NCI-H510A (cell line): ENCODE measurements at regions not wholly inside any gene's neighbourhood (a gene's known extent, or its start where the extent isn't known, plus 50 kb on each side); places are given as distances from the start of the nearest gene placed in this dataset.

Experiments
- DNase-seq: peaks from one replicate; lab custom pipeline; 2025; lab: John Stamatoyannopoulos, UW

GRCh38 chr16:77555126-77555525, 120.3 kb upstream of the ADAMTS18 start:
- DNase-seq: no peak

DNA sequence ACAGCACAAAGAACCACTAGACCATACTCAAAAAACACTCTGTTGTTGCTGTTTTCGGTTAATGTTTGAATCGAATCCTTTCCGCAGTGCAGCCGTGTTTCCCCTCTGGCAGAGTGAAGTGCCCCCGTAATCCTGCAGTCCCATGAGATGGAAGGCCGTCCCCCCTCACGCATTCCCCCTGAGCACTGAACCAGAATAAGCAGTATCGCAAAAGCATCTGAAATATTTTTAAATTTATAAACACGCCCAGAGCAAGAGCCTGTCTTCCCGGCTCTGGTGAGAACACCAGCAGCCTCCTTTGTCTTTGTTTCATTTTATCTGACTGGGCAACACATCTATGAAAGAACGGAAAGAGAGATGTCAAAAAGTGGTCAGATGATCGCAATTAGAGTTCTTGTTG, 121.0 kb upstream of the ADAMTS18 start:
- DNase-seq: no peak

GRCh38 chr16:77556201-77556873, 121.5 kb upstream of the ADAMTS18 start:
- no peak for DNase-seq

DNA sequence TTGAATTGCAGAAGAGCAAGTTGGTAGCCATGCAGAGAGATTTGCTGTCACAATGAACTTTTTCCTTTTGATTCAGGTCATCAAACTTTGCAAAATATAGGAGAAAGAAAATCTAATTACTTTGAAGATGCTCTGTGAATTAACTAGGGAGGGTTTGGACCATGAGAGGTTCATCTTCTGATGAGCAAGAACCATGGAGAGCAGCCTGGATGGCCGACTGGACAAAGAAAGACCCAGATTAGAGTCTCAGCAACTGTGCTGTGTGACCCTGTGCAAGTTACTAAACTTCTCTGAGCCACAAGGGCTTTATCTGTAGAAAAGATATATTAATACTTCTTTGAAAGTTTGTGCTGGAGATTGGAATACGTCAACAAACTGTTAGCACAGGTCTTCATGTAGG, 122.6 kb upstream of the ADAMTS18 start:
- no peak for DNase-seq

DNA sequence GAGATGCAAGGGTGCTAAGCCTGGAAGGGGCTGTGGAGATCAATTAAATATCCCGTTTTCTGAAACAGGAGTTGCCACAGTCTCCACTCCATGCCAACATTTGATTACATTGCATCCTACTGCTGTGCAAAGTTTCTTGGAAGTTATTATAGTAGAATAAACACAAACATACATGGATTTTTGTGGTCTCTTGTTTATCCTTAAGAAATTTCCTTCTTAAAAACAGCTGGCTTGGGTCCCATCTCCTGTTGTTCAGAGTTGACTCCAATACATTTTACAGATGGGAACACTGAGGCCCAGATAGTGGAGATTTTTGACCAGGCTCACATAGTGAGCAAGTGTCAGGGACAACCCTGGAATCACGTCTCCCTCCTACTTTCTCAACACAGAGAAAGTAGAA, 124.0 kb upstream of the ADAMTS18 start:
- no peak for DNase-seq

GRCh38 chr16:77562497-77562896, 127.7 kb upstream of the ADAMTS18 start:
- DNase-seq: no peak

DNA sequence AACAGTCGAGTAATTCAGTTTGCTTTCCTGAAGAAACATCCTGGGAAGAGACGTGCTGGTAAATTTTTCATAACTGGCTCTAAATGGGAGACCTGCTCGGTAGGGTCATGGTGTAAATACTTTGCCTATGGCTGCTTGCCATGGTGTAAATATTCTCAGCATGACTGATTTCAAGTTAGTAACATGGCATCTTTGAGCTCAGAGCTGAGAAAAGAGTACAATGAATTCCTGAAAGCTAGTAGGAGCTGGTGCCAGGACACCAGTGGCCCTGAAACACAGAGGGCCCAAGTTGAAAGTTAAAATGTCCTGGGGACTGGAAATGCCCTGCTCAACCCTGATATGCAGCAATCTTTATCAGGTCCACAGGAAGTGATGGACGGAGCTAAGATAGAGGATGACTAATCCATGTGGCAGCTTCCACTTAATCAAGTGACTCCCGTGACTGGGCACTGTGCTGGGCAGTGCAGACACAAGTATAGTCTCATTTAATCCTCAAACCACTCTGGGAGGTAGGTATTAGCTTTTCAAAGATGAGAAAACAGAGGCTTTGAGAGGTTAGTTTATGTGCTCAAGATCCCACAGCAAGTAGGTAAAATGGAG, 130.1 kb upstream of the ADAMTS18 start:
- no peak for DNase-seq

DNA sequence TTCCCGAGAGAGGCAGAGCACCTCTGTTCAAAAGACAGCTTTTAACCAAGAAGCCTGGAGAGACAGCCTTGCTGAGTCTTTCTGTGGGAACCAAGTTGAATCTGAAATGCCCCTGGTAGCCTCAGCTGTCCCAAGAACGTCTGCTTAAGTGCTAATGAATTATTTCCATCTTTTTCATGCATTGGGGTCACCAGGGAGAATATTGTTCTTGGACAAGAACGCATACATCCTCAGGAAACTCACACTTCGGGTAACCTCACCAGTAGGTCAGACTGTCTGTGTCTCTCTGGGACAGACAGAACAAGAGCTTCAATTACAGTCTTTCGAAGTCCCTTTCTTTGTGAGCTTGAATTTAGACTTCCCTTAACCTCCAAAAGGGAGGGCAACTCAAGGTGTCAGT, 134.6 kb upstream of the ADAMTS18 start:
- DNase-seq: no peak

GRCh38 chr16:77570574-77570973, 135.7 kb upstream of the ADAMTS18 start:
- no peak for DNase-seq

GRCh38 chr16:77571115-77571862, 136.5 kb upstream of the ADAMTS18 start:
- DNase-seq: no peak

GRCh38 chr16:77574867-77575624, 140.2 kb upstream of the ADAMTS18 start:
- DNase-seq: no peak

GRCh38 chr16:77579351-77579891, 142.9 kb upstream of the NUDT7 start:
- DNase-seq: no peak

DNA sequence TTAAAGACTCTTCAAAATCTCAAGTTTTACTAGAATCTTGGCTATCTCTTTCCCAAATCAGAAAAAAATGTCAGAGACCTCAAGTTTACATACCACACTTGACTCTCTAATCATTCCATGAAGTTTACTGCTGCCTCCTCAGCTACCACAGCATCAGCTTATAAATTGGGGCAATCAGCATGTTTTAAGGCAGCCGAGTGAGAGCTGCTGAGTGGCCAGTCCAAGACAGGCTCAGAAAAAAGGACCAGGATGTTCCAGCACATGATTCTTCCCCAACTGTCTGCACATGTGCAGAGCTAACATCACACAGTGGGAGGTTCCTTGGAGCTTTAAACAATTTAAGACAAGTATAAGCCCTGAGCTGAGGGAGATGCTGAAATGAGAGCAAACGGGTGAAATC, 140.6 kb upstream of the NUDT7 start:
- DNase-seq: no peak

- peak; percentile 17 for DNase-seq
Observed at GRCh38 chr16:77584205-77584859, 138.0 kb upstream of the NUDT7 start.

GRCh38 chr16:77585379-77586251, 136.7 kb upstream of the NUDT7 start:
- no peak for DNase-seq

GRCh38 chr16:77588389-77588788, 133.9 kb upstream of the NUDT7 start:
- no peak for DNase-seq

DNA sequence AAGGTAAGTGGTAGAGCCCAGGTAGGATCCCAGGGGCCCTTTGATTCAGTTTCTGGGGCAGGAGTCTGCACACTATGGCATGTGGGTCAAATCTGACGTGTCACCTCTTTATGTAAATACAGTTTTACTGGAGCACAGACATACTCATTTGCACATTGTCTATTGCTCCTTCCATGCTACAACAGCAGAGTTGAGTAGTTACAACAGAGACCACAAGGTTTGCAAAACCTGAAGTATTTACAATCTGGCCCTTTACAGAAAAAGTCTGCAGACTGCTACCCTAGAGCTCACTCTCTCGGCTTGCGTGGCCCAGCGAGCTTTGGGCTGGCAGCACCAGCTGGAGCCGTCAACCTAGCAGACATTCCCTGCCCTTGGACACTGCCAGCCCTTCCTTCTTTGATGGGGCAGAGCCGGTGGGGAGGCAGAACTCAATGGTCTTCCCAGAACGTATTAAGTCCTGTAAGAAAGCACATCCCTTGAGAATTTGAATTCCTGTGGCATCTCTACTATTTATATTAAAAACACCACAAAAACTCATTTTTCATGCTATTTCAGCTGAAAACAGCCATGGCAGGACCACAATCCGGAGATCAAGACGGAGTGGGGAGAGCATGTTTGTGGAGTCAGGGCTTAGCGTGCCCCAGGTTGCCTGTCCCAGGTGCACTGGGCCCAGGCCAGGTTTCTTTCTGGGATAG, 133.1 kb upstream of the NUDT7 start:
- DNase-seq: no peak

DNA sequence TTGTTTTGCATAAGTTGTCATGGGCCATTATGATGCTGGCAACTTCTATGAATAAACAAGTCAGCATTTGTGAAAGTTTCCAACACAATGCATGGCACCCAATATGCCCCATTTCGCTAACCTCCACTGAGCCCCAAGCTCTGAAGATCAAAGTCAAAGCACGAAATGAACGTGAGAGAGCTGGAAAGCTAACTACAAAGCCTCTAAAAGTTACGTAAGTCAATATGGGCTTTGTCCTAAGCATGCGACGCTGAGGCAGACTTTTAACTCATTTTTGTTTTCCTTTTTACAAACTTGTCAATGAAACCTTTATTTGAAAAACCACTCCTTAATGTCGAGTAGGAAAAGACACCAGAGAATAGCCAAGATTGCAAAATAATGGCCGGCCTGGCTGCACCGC, 131.6 kb upstream of the NUDT7 start:
- no peak for DNase-seq

GRCh38 chr16:77591347-77591746, 131.0 kb upstream of the NUDT7 start:
- DNase-seq: no peak

GRCh38 chr16:77592021-77592420, 130.3 kb upstream of the NUDT7 start:
- no peak for DNase-seq
